GM18870 (cell line): ENCODE measurements at regions not wholly inside any gene's neighbourhood (a gene's known extent, or its start where the extent isn't known, plus 50 kb on each side); places are given as distances from the start of the nearest gene placed in this dataset.

ENCODE experiments used
- ATAC-seq: cut with Tn5 transposase; IDR thresholded peaks from one replicate; pipeline ENCODE4 v1.9.1; 2021; ENCODE audit warnings: moderate library complexity; ENCODE audit not compliant: unreplicated experiment

GRCh38 chr11:112634995-112635737 lies 326.1 kb upstream of the NCAM1 start:
- ATAC-seq: no peak

DNA sequence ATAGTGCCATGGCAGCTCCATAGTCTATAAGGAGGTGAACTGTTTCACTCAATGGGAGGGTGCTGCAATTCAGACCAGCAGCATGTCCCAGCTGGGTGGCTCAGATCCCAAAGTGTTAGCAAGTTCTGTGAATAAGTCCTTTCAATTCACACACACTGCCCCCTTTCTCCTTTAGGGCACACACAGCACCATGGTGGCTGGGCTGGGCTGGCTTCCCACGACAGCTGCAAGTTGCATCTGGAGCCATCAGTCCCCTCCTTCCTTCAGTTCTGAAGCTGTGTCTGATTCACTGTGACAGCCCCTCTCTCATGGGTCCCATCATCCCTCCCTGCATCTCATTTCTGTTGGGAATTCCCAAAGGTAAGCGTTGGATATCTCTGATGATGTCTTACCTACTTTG lies 324.1 kb upstream of the NCAM1 start:
- no peak for ATAC-seq

GRCh38 chr11:112637876-112638275 lies 323.3 kb upstream of the NCAM1 start:
- no peak for ATAC-seq

DNA sequence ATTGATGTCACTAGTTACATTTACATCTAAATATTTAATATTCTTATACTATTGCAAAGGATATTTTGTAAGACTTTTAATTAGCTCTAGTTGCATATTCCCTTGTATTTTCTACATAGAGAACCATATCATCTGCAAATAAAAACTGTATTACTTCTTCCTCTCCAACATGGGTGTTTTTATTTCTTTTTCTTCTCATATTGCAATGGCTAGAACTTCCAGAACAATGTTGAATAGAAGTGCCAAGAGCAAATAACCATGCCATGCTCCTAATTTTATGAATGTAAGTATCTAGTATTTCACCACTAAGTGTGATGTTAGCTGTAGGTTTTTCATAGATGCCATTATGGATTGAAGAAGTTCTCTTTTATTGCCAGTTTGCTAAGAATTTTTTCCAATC lies 321.8 kb upstream of the NCAM1 start:
- no peak for ATAC-seq

DNA sequence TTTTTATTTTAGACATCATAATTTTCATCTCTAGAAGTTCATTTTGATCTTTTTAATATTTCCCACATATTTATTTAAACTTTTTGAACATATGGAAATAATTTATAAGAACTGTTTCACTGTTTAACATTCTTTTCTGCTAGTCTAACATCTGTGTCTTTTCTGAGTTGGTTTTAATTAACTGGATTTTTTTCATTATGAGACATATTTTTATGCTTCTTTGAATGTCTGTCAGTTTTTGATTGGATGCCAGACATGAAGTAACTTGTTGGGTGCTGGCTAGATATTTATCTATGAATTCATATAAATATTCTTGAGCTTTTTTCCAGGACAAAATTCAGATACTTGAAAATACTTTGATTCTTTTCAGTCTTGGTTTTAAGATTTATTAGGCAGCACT lies 317.8 kb upstream of the NCAM1 start:
- ATAC-seq: no peak

DNA sequence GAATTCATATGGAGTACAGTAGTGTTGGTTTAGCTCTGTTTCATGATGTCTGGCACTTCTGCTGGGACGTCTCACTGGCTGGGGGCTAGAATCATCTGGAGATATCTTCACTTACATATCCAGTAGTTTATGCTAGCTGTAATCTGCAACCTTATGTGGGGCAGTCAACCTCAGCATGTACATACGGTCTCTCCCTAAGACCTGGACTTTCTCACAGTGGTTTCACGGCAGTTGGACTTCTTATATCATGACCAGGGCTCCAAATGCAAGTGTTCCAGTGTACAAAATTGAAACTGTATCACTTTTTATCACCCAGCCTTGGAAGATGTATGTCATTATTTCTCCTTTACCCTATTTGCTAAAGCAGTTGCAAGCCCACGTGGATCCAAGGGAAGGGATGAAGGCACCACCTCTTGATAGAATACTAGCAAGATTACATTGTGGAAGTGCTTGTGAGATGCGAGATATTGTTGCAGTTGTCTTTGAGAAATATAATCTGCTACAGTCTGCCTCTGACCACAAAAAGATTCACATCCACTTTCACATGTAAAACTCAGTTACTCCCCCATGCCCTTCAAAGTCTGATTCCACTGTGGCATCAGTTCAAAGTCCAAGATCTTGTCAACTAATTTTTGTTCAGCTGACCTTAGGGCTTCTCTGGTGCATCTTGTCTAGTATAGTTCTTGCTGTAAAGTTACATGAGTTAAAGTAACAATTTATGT lies 316.6 kb upstream of the NCAM1 start:
- ATAC-seq: peak; percentile 83

GRCh38 chr11:112649856-112650255 lies 311.4 kb upstream of the NCAM1 start:
- no peak for ATAC-seq

DNA sequence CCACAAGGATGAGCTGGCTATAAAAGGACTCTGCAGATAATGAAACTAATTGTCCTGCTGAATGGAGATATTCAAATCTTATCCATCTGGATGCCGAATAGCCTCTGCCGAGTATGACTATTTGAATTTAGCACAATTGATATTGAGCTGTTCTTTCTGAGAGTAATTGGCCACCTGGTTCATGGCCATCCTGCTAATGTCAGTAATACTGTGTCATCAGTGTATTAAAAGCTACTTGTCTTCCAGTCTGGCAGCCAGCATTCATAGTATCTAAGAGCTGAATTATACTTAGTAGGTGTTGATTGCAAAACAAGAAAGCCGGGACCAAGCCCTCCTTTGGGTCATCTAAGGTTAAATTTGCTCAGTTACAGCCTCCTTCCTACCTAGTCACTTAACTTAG lies 310.7 kb upstream of the NCAM1 start:
- no peak for ATAC-seq

DNA sequence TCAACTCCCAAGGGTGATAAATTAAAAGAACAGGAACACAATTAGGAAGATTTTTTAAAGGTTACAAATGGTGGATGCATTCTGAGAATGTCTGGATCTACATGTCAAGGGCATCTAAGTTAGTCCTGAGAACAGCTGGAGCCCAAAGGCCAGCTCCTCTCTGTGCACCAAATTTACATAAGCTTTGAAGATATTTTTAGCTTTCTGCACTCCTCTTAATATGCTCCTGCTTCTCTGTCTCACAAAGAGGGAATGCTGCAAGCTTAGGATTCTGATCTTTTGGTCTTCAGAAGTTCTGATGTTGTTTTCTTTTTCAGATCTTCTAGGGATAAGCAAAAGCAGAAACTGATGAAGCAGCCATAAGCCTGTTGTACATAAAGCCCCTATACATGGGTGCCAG lies 309.8 kb upstream of the NCAM1 start:
- no peak for ATAC-seq

GRCh38 chr11:112652786-112653390 lies 308.3 kb upstream of the NCAM1 start:
- no peak for ATAC-seq

DNA sequence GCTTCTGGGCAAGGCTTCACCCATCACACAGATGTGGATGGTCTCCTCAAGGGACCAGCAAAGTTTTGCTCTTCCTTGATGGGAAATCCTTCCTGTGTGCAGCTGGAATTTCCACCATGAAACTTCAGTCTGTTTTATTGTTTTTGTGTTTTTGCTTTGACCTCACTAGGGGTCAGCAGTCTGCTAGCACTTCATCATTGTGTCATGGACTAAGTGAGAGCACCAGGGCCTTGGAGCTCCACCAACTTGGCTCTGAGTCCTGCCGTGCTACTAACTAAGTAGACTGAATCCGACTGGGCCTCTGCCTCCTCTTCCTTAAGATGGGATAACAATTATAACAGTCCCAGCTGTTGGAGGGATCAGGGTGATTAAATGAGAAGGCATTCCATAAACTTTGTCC lies 305.8 kb upstream of the NCAM1 start:
- no peak for ATAC-seq

DNA sequence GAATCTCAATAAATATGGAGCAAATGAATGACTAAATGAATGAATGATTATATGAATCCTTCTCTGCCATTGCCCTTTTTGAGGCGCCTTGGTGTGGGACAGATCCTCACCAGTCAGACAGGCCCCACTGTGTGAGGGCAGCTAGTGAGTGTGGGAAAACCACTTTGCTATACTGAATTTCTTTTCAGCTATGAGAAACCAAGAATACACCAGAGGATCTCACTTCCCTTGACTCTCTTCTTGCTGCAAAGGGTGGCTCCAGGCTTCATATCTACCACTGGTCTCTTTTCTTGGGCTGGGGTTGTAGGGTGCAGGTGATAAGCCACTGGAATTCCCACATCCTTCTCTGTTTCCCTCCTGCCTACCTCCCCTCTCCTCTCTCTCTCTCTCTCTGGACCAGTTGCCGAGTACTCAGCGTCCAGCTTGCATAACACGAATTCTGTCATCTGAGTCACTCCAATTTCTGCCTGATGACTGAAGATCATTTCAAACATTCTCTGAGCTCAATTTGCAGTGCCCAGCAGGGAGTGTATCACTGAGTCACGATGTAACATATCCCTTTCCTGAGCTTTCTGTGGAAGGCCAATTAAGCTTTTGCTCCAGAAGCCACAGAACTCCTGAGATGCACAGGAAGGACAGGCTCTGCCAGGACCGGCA lies 304.3 kb upstream of the NCAM1 start:
- ATAC-seq: no peak

GRCh38 chr11:112658431-112658878 lies 302.8 kb upstream of the NCAM1 start:
- ATAC-seq: no peak

GRCh38 chr11:112661146-112661545 lies 300.1 kb upstream of the NCAM1 start:
- ATAC-seq: no peak

DNA sequence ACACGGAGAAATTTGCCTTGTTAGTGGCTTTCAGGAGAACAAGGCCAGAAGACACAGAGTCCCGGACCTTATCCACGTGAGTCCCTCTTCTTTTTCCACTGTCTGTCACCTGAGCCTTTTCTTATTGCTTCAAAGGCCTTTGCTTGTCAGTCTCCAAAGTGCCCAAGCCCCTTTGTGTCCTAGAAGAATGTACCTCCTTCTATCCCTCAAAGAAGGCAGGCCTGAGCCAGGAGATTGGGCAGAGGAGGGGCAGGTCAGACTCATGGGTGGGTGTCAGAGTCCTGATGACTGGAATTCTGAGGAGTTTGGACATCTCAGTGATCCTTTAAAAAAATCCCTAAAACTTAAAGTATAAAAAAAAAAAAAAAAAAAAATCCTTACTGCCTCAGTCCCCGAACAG lies 299.6 kb upstream of the NCAM1 start:
- no peak for ATAC-seq

DNA sequence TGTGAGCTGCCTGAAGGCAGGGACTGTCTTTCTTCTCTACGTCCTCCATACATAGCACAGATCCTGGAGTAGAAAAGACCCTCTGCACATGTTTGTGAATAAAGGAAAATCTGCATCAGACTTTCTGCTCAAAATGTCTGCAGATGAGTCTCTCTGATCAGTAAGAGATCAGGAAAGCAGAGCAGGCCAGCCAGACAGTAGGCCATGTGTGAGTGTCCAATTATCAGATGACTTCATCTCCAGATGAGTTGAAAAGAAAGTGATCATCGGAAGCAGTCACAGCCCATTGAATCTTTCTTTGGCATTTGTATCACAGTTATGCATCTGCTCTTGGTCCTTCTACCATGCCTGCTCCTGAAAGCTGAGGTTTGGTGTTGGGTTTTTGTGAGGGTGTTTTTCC lies 298.7 kb upstream of the NCAM1 start:
- no peak for ATAC-seq

GRCh38 chr11:112663947-112664634 lies 297.1 kb upstream of the NCAM1 start:
- no peak for ATAC-seq

DNA sequence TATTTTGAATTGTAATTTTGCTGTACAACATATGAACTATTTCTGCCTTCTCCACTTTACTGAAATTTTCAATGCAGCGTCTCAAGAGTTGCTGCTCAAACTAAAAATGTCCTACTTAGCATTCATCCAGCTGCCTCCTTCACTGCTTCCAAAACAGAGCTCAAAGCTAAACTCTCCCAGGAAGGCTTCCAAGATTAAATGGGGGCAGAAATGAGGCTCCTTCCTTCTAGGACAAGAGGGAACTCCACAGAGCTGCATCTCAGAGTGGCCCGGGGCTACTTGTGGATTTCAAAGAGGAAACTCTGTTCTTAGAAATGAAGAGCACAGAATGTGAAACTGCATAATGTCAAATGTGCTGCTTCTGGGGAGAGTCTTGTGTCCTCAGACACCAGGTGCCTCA lies 295.9 kb upstream of the NCAM1 start:
- no peak for ATAC-seq

GRCh38 chr11:112666253-112666652 lies 295.0 kb upstream of the NCAM1 start:
- no peak for ATAC-seq

DNA sequence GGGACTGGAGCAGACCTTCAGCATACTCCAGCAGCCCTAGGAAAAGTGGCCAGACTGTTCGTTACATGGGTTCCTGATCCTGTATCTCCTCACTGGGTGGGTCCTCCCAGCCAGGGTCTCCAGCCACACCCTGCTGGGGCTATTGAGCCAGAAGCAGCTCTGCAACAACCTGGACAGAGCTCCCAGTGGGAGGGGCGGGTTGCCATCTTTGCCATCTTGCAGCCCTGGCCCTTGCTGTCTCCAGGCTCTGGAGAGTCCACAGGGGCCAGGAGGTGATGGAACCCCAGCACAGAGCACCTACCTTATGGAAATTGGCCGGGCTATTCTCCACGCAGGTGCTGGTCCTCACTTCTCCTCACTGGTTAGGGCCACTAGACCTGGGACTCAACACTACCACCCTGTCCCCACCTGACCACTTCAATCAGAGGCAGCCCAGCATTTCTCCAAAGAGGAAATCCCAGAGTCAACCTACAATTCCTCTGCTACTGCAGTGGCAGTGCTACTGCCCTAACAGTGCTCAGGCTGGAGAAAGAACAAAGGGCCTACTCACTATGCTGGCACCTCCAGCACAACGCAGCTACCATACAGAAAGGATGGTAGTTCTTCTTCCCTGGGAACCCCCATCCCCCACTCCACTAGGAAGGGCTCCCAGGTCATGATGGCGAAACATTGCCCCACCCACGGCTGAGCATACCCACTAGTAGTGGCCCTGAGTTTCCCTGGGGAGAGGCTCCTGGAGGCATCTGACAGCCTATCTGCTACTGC lies 290.2 kb upstream of the NCAM1 start:
- no peak for ATAC-seq
